HEK293 (cell line): ENCODE measurements at regions not wholly inside any gene's neighbourhood (a gene's known extent, or its start where the extent isn't known, plus 50 kb on each side); places are given as distances from the start of the nearest gene placed in this dataset.

ENCODE experiments used
- BCL11A ChIP-seq: fragments of 450-650 bp; formaldehyde crosslinking; IDR thresholded peaks from 2 replicates; pipeline ENCODE4 v1.5.1; 2016; ENCODE audit warnings: low read depth, missing biosample characterization, missing genetic modification characterization
- ZNF26 ChIP-seq: fragments of 450-650 bp; formaldehyde crosslinking; IDR thresholded peaks from 2 replicates; pipeline ENCODE4 v1.5.1; 2016; ENCODE audit warnings: missing biosample characterization, missing genetic modification characterization

DNA sequence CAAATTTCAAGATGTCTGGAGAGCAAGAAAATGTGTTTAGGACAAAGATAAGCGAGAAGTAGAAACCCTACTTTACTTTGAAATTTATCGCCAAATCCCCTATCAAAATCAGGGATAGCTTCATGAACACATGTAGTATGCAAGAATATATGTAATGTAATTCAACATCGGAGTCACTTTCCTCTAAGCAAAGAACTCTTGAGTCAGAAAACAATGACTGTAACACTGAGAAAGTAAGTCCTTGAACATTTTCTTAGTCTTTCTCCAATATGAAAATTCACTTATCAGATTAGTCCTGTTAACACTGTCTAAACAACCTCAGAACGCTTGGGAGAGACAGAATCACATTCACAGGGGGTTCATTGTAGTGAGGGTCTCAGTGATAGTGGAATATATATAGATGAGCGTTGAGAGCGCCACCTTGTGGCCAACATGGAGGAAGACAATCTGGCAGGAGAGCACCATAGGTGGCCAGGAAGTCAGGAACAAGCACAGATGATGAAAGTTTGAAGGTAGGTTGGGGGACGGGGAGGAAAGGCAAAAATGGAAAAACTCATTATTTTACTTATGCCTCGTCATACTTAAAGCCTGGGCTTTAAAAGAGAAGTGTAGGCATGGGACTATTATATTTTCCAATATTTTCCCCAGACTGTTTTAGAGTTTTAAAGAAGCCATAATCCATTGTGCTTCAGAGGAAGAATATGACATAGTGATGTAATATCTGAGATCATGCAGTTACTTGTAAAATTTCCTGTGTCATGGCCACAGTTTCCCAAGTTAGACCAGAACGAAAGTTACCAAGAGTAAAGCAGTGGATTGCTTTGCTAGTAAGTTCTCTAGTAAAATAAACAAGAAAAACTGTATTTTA, 115.5 kb upstream of the GNAI1 start:
- no peak for TF ChIP-seq BCL11A (tag by site-specific recombination)
- no peak for TF ChIP-seq ZNF26
